ENCODE measurements at regions not wholly inside any gene's neighbourhood (a gene's known extent, or its start where the extent isn't known, plus 50 kb on each side); places are given as distances from the start of the nearest gene placed in this dataset.

DNA sequence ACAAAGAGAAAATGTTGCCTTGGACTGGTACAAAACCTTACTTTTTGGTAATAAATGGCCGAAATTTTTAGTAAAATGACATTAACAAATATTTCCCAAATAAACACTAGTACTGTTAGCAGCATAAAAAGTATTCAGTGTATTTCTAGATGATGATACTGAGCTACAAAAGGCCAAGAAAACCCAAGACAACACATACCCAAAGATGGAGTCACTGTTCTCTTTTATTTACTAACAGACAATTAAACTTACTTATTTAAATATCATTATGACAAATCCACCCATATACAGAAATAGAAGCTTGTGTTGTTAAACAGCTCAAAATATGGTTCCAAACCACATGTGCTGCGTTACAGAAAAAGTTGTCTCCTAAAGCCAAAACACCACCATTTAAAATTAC, 239.9 kb downstream of the ZEB2 start:
- no peak for DNase-seq

DNA sequence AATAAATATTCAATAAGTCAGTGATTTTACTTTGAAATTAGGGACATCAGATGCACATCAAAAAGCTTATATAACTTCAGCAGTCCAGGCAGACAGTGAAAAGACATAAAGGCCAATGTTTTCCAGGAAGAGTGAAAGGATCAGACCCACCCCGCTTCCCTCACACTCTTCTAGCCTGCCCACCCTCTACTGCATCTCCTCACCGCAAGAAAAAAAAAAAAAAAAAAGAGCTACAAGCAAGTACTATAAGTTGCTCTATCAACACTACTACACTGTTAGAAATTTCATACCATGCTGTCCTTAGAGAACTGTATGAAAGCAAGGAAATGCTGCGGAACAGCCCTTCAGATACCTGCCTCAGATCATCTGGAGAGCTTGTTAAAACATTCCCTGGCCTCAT, 240.8 kb downstream of the ZEB2 start:
- DNase-seq = no peak

- no peak for DNase-seq
These were observed 242.1 kb downstream of the ZEB2 start for GRCh38 chr2:144277622-144278354.

GRCh38 chr2:144275340-144275739, 244.6 kb downstream of the ZEB2 start:
- no peak for DNase-seq

GRCh38 chr2:144274131-144274530, 245.8 kb downstream of the ZEB2 start:
- no peak for DNase-seq

DNA sequence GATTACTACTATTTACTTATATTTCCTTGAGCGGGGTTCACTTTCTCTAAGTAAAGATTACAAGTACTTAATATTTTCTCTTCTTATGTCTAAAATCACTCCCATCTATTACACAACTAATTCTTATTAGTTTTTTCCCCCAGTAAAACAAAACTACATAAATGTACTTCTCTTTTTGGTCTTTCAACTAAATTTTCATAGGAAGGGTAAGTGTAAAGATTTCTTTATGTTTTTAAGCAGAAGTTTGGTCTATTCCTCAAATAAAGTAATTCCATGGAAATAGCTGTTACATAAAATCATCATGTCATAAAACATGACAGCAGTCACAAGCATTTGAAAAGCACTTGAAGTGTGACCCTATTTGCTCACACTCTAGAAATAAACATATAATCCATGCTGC, 249.0 kb downstream of the ZEB2 start:
- no peak for DNase-seq

DNA sequence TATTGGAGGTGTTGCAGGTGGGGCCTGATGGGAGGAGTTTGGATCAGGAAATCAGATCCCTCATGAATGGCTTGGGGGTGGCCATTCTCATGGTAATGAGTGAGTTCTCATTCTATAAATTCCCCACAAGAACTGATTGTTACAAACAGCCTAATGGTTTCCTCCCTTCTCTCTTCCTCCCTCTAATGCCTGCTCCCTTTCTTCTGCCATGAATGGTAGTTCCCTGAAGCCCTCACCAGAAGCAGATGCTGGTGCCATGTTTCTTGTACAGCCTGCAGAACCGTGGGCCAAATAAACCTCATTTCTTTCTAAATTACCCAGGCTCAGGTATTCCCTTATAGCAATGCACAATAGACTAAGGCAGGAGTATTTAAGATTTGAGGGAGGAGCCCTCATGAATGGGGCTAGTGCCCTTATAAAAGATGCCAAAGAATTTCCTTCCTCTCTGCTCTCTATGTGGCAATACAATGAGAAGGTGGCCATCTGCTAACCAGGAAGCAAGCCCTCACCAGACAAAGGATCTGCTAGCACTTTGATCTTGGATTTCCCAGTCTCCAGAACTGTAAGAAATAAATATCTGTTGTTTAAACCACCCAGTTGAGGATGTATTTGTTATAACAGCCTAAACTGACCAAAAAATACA, 251.8 kb downstream of the ZEB2 start:
- DNase-seq = no peak

GRCh38 chr2:144267239-144267638, 252.7 kb downstream of the ZEB2 start:
- no peak for DNase-seq

- no peak for DNase-seq
These were observed 254.3 kb downstream of the ZEB2 start for GRCh38 chr2:144265654-144266053.

DNA sequence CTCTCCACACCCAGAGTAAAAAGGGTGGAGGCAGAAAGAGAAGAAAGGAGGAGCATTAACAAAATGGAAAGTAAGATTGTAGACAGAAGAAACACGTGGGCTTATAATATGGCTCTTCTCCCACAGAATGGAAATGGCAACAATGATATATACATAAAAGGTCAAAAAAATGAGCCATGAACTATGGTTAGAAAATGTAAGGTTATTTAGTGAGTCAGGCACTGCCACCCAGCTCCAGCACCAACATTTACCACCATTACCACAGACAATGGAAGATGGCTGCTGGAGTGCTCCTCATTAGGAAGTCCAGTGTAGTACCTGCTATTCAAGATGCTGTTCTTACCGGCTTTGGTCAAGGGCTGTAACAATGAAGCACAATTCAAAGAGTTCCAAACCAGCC, 258.0 kb downstream of the ZEB2 start:
- no peak for DNase-seq

DNA sequence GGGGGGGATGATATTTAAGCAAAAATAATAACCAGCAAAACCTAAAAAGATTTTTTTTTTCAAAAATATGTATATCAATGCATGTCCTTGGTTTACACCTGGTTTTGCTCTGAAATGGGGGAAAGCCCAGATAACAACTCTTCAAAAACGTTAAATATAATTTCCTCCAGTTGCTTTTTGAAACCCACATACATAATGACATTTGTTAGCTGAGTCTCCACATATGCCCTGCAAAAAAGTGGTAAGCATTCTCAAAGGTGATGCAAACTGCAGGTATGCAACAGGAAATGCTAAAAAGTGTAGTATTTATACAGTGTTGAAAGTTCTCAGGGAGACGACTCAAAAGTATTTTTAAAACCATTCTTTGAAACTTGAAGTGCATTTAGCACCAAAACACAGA, 258.6 kb downstream of the ZEB2 start:
- DNase-seq = no peak

DNA sequence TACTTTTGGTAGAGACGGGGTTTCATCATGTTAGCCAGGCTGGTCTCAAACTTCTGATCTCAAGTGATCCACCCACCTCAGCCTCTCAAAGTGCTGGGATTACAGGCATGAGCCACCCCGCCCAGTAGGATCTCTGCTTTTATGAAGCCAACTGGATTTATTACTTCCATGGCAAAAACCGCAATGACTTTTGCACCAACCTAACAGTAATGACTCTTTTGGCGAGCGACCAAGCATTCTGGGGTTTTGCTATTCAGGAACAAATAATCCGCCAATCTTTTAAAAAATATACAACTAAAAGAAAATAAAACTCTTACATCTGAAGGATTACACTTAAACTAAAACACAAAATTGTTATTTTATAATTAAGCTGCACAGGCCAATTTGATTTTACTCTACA, 260.6 kb downstream of the ZEB2 start:
- no peak for DNase-seq

- no peak for DNase-seq
These were observed 261.8 kb downstream of the ZEB2 start for GRCh38 chr2:144258154-144258553.

DNA sequence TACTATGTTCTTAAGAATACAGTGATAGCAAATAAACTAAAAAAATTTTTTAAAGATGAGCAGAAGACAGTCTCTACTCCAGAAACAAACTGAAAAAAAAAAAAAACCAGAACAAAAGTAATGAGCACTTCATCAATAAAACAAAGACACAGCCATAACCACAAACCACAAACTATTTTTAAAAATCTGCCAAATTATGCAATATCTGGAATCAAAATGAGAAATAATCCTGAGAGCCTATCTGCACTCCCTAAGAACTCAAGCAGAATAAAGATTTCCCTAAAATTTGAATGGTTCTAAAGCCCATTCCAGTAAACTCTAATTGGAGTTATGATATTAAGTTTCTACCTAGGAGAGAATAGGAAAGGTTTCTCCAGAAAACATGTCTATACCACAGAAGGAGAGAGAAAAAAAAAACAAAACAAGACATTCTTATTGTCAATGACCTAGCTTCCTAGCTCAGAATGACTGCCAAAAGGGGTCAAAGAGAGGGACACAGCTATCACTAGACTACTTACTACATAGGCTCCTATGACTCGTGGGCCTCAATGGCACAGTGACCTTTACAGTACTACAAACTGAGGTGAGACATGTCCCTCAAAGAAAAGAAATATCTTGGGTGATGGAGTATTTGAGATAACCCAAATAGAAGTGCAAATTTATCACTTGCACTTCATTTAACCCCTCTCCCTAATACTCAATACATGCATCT, 262.8 kb downstream of the ZEB2 start:
- no peak for DNase-seq

GRCh38 chr2:144254342-144255235, 265.3 kb downstream of the ZEB2 start:
- no peak for DNase-seq

GRCh38 chr2:144253743-144254142, 266.2 kb downstream of the ZEB2 start:
- DNase-seq = no peak

GRCh38 chr2:144252694-144253093, 267.2 kb downstream of the ZEB2 start:
- DNase-seq = no peak

DNA sequence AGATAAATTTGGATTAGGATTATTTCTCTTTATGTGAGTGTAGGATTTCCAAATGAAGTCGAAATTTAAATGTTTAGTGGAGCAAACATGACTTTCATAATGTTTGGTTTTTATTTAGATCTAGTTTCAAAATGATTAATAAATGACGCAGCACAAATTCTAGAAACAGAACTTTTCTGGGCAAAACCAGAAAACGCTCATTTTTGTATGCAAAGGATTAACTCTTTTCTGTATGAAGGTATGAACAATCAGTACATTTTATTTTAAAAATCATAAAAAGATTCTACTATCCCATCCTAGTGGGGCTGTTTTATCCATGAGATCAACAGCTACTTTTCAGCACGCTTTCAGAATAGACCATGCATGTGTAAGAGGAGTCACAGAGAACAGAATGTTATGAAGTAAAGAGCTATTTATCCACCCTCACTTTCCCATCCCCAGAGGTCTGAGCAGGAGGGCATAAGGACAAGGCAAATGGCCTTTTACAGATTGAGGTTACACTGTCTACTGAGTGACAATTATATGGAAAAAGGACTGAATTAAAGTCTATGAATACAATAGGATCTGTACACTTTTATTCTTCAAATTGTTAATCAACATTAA, 270.8 kb downstream of the ZEB2 start:
- no peak for DNase-seq

DNA sequence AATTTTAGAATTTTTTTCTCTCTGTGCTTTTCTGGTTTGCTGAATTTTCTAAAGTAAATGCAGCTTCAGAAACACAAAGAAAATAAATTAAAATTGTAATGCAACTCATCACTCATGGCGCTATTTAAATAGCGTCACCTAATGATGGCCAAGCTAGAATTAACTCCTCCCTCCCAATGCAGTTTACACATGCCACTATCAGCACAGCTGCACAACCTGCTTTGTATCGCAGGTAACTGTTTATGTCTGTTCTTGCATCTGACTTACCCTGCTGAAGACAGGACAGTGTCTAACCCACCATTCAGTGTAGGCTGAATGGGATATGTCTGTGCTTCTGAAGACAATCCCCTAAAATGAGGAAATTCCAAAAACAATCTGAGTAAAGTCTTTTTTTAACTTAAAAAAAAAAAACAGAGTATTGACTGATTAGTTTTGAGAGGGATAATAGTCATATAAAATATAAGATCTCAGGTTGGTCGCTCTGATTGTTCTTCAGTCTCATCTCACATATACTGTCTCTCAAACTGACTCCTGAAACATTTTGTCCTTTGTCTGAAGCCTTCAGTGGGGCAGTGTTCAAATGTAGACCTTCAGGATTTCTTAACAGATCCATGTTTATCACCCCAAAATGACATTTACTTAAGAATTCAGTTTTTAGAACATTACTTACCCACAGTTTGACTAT, 271.4 kb downstream of the ZEB2 start:
- no peak for DNase-seq

DNA sequence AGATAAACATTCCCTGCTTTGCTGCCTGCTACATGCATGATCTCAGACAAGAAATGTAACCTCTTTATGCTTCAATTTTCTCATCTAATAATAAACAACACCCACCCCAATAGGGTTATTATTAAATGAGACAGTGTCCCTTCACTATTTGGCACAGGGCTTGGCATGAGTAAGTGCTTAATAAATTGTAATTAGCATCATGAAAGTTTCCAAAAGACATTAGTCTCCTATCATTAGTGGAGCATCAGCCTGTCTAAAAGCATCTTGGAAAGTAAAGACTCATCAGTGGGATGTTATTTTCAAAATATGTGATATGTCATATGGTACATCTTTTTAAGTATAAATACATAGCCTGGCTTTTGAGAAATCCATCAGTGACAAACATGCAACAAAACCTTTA, 275.0 kb downstream of the ZEB2 start:
- no peak for DNase-seq

DNA sequence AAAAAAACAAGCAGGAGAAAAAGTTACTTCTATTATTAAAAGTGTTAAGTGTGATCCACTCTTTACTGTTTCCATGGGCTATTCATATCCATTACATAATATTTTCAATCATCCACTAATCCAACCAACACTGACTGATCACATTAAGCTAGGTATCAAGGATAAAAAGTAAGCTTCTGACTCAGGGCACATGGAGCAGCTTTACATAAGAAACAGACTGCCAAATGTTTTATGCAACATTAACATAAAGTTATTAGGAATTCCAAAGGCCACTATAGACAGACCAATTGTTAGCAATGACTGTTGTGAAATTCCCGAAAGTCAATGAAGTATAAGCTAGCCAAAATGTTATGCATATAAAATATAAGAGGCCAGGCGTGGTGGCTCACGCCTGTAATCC, 277.6 kb downstream of the ZEB2 start:
- no peak for DNase-seq

DNA sequence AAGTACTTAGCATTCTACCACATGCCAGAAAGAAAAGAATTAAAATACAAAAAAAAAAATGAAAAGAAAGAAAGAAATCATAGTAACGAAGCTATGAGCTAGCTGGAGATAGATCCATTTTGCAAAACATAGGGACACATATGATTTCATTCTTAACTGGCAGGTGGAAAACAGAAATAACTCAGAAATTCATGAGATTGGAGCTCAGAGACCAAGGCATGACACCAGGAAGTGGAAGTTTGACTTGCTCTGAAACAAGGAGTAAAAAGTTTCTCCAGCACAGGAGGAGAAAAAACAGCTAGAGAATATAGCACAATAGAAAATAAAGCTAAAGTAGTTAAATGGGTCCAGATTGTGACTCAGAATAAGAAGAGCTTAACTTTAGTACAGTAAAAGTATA, 278.1 kb downstream of the ZEB2 start:
- no peak for DNase-seq

Data from SHP77 treated with DMSO at 0.1 percent for 48 hours (cell line).